B cell (primary cell): ENCODE measurements at regions not wholly inside any gene's neighbourhood (a gene's known extent, or its start where the extent isn't known, plus 50 kb on each side); places are given as distances from the start of the nearest gene placed in this dataset.

Experiments used
- ATAC-seq: fragments of 200-7000 bp; cut with Tn5 transposase; one replicate; pipeline ENCODE4 v1.10.0; 2021; ENCODE audit warnings: low read depth, mild to moderate bottlenecking, moderate number of reproducible peaks, moderate library complexity
- CTCF ChIA-PET: fragments of 350-600 bp; sonication (Branson Sonifier 250); formaldehyde crosslinking; loops from one replicate; lab custom pipeline; 2021; ENCODE audit warnings: antibody characterized with exemption, inconsistent platforms; lab: Charles Lee
- POLR2A ChIA-PET: fragments of 350-600 bp; sonication (Branson Sonifier 250); formaldehyde crosslinking; loops from one replicate; lab custom pipeline; 2021; ENCODE audit warnings: antibody characterized with exemption; lab: Charles Lee
- DNase-seq: peaks from one replicate; pipeline ENCODE4 v3.0.0; 2013
- H2AFZ ChIP-seq: 2 replicates; pipeline ENCODE4 v1.6.1; 2012; ENCODE audit warnings: mild to moderate bottlenecking, low read depth, low read length; ENCODE audit not compliant: insufficient read depth, poor library complexity, severe bottlenecking
- H3K27ac ChIP-seq, 2 donors: 1 replicate in 1 of 2; 2 replicates in 1 of 2; pipeline ENCODE4 v1.5.1; 2012 to 2013; ENCODE audit warnings: low read length in 2 of 2, mild to moderate bottlenecking in 2 of 2, moderate library complexity in 1 of 2
- H3K27me3 ChIP-seq, 4 experiments: fragments of 200-600 bp in 1 of 4; sonication (generic) in 1 of 4; replicated peaks in 1 of 4; 1 replicate in 2 of 4; 2 replicates in 2 of 4; pipeline versions ENCODE4 v1.6.1 to v1.7.0; 2013 to 2016; ENCODE audit warnings: low read length in 3 of 4, mild to moderate bottlenecking in 2 of 4, mixed read lengths in 1 of 4, moderate library complexity in 1 of 4; ENCODE audit not compliant: insufficient read depth in 4 of 4, control insufficient read depth in 3 of 4; ENCODE audit errors: control extremely low read depth in 1 of 4
- H3K36me3 ChIP-seq, 2 experiments: replicated peaks in 1 of 2; 1 replicate in 1 of 2; 2 replicates in 1 of 2; pipeline versions ENCODE4 v1.6.1 to v1.7.1; 2013; ENCODE audit warnings: low read length in 1 of 2; ENCODE audit not compliant: insufficient read depth in 2 of 2, control insufficient read depth in 1 of 2; ENCODE audit errors: control extremely low read depth in 1 of 2, extremely low read depth in 1 of 2
- H3K4me1 ChIP-seq, 2 donors: fragments of 200-600 bp in 1 of 2; sonication (generic) in 1 of 2; 1 replicate in 1 of 2; 2 replicates in 1 of 2; pipeline versions ENCODE4 v1.5.1 to v1.6.1; 2013 to 2017; ENCODE audit warnings: low read length in 2 of 2; ENCODE audit not compliant: control insufficient read depth in 2 of 2, insufficient read depth in 2 of 2
- H3K4me2 ChIP-seq: replicated peaks from 2 replicates; pipeline ENCODE3; 2012; ENCODE audit warnings: mild to moderate bottlenecking, low read depth, low read length; ENCODE audit not compliant: poor library complexity, severe bottlenecking
- H3K4me3 ChIP-seq, 5 experiments: fragments of 200-600 bp in 1 of 5; sonication (generic) in 1 of 5; 1 replicate in 3 of 5; 2 replicates in 2 of 5; pipeline versions ENCODE4 v1.5.1 to v1.7.0; 2011 to 2016; ENCODE audit warnings: low read length in 4 of 5, mild to moderate bottlenecking in 4 of 5, low read depth in 2 of 5, control low read depth in 1 of 5, moderate library complexity in 1 of 5; ENCODE audit not compliant: insufficient read depth in 1 of 5; ENCODE audit errors: control extremely low read depth in 1 of 5, extremely low read depth in 1 of 5
- H3K79me2 ChIP-seq: fragments of 200-600 bp; sonication (generic); one replicate; pipeline ENCODE4 v1.6.0; 2016; ENCODE audit warnings: low read length; ENCODE audit not compliant: control insufficient read depth, insufficient read depth
- H3K9ac ChIP-seq: fragments of 200-600 bp; sonication (generic); 2 replicates; pipeline ENCODE4 v1.6.1; 2017; ENCODE audit warnings: mild to moderate bottlenecking, low read length, moderate library complexity
- H3K9me3 ChIP-seq, 3 donors: one replicate each; pipeline versions ENCODE4 v1.6.1 to v1.7.1; 2013; ENCODE audit warnings: low read length in 2 of 3; ENCODE audit not compliant: control insufficient read depth in 2 of 3, insufficient read depth in 1 of 3; ENCODE audit errors: control extremely low read depth in 1 of 3
- H4K20me1 ChIP-seq: 2 replicates; pipeline ENCODE4 v1.6.0; 2012; ENCODE audit warnings: mild to moderate bottlenecking, low read length; ENCODE audit not compliant: insufficient read depth, control insufficient read depth, poor library complexity, severe bottlenecking
- H3K27ac Mint-ChIP-seq: one replicate; pipeline ENCODE4 v1.8.0; 2021; ENCODE audit warnings: mixed read lengths
- H3K27me3 Mint-ChIP-seq: one replicate; pipeline ENCODE4 v1.8.0; 2021; ENCODE audit warnings: mixed read lengths
- H3K4me1 Mint-ChIP-seq: one replicate; pipeline ENCODE4 v1.8.0; 2021; ENCODE audit warnings: mixed read lengths
- H3K4me3 Mint-ChIP-seq: one replicate; pipeline ENCODE4 v1.8.0; 2021; ENCODE audit warnings: mixed read lengths
- H3K9me3 Mint-ChIP-seq: one replicate; pipeline ENCODE4 v1.8.0; 2022; ENCODE audit warnings: mixed read lengths; ENCODE audit not compliant: insufficient read depth
- CTCF ChIP-seq: fragments of 200-600 bp; IDR thresholded peaks from one replicate; pipeline ENCODE4 v1.8.0; 2022; ENCODE audit warnings: antibody characterized with exemption, mild to moderate bottlenecking
- EZH2 ChIP-seq: IDR thresholded peaks from 2 replicates; pipeline ENCODE4 v1.6.1; 2012; ENCODE audit warnings: borderline replicate concordance, low read depth, mild to moderate bottlenecking, moderate library complexity, low read length; ENCODE audit not compliant: insufficient read depth, poor library complexity, severe bottlenecking
- WGBS: methylation state at CpG from one replicate; pipeline ENCODE4 v1.1.5; 2013; ENCODE audit warnings: missing lambda C conversion rate; ENCODE audit not compliant: insufficient coverage; 5-methylcytosine and 5-hydroxymethylcytosine counted together
- intact Hi-C: fragments of 100-400 bp; cut with micrococcal nuclease; formaldehyde crosslinking; loops from one replicate; pipeline ENCODE4 v1.10.0; 2022

GRCh38 chr19:30638889-30639288 lies 266.7 kb downstream of the ZNF536 start:
- TF ChIP-seq CTCF (no peak), EZH2 (no peak)
- no peaks in the 10 kb centered on the region for H3K9me3 Mint-ChIP-seq
- 100% methylated on average over 1 of the region's 4 CpGs for WGBS
- Histone ChIP-seq H3K79me2 (no peaks in the 10 kb centered on the region), H3K36me3 (no peaks in the 10 kb centered on the region), H3K4me3 (no peak overlapping the region), H3K4me2 (no peak overlapping the region), H4K20me1 (no peaks in the 10 kb centered on the region), H3K27me3 (no peaks in the 10 kb centered on the region), H2AFZ (no peak overlapping the region), H3K9me3 (peaks cover 0 to 21% (median 6%) of the 10 kb centered on the region in 3 donors), H3K9ac (no peak overlapping the region), H3K4me1 (no peaks in the 10 kb centered on the region), H3K27ac (no peak overlapping the region)
- intact Hi-C loops, result no loop called here
- no peak overlapping the region for H3K4me3 Mint-ChIP-seq
- H3K27ac Mint-ChIP-seq, result no peak overlapping the region
- CTCF ChIA-PET, result no interaction called here
- ATAC-seq, result no peak
- H3K4me1 Mint-ChIP-seq, result no peaks in the 10 kb centered on the region
- POLR2A ChIA-PET, result no interaction called here
- no peak for DNase-seq
- H3K27me3 Mint-ChIP-seq, result no peaks in the 10 kb centered on the region

- intact Hi-C loops, result no loop called here
- Histone ChIP-seq H3K4me3 (no peak overlapping the region), H2AFZ (no peak overlapping the region), H3K9ac (no peak overlapping the region), H3K36me3 (no peaks in the 10 kb centered on the region), H4K20me1 (no peaks in the 10 kb centered on the region), H3K27me3 (no peaks in the 10 kb centered on the region), H3K79me2 (no peaks in the 10 kb centered on the region), H3K27ac (no peak overlapping the region), H3K9me3 (peaks cover 0 to 21% (median 6%) of the 10 kb centered on the region in 3 donors), H3K4me1 (no peaks in the 10 kb centered on the region), H3K4me2 (no peak overlapping the region)
- no peak overlapping the region for H3K4me3 Mint-ChIP-seq
- no peaks in the 10 kb centered on the region for H3K27me3 Mint-ChIP-seq
- no peak for DNase-seq
- ChIA-PET CTCF (interaction anchor here (1.5 kb wide), 1 partner anchor 32 kb away, joined by 3 read pairs; no protein-coding TSS in a partner anchor), POLR2A (no interaction called here)
- 71% methylated on average over 2 of the region's 2 CpGs for whole genome bisulfite sequencing
- ATAC-seq, result no peak
- no peaks in the 10 kb centered on the region for H3K4me1 Mint-ChIP-seq
- H3K9me3 Mint-ChIP-seq, result no peaks in the 10 kb centered on the region
- no peak for TF ChIP-seq EZH2
- no peak for TF ChIP-seq CTCF
- H3K27ac Mint-ChIP-seq, result no peak overlapping the region
Measured at GRCh38 chr19:30637926-30638325, 265.7 kb downstream of the ZNF536 start.
